ENCODE measurements at regions not wholly inside any gene's neighbourhood (a gene's known extent, or its start where the extent isn't known, plus 50 kb on each side); places are given as distances from the start of the nearest gene placed in this dataset.

DNA sequence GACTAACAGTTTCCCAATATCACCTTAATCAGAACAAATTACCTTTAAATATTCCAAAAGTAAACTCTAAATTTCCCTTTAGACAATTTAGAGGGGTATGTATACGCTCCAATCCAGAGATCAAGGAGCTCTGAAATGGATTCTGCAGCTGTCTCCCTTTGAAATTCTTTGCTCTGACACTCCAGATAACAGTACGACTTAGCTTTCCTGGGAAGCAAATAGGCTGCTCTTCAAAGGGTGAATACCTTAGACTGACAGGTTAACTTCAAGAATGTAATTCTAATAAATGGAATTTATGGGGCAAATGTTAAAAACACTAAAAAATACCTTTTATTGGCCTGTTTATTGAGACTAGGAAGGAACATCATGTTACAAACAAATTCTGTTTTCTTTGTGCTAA lies 357.2 kb downstream of the USP25 start:
- Mint-ChIP-seq H3K36me3 (ENCODE audit: low read depth) (no peaks in the 10 kb centered on the region), H3K27ac (no peak overlapping the region), H3K27me3 (ENCODE audit: low read depth) (no peaks in the 10 kb centered on the region), H3K4me3 (no peak overlapping the region), H3K4me1 (ENCODE audit: low read depth) (no peaks in the 10 kb centered on the region), H3K9me3 (no peaks in the 10 kb centered on the region)
- no peak for DNase-seq (ENCODE audit: low spot score)

- no peaks in the 10 kb centered on the region for H3K27me3 Mint-ChIP-seq (ENCODE audit: low read depth)
- H3K9me3 Mint-ChIP-seq: no peaks in the 10 kb centered on the region
- no peak overlapping the region for H3K4me3 Mint-ChIP-seq
- no peak for DNase-seq (ENCODE audit: low spot score)
- H3K27ac Mint-ChIP-seq: no peak overlapping the region
- H3K36me3 Mint-ChIP-seq (ENCODE audit: low read depth): no peaks in the 10 kb centered on the region
- H3K4me1 Mint-ChIP-seq (ENCODE audit: low read depth): no peaks in the 10 kb centered on the region
Observed at GRCh38 chr21:16087523-16087922, 357.7 kb downstream of the USP25 start.

DNA sequence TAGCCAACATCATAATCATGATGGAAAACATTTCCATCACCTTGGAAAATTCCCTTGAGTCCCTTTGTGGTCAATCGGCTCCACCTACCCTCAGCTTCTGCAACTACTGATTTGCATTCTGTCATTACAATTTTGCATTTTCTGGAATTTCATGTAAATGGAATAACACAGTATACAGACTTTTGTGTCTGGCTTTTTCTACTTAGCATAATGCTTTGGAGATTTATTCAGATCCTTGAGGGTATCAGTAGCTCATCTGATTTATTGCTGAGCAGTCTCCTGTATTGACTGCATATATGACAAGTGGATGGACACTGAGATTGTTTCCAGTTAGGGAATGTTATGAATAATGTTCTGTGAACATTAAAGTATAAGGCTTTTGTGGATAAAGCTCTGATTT lies 358.3 kb downstream of the USP25 start:
- H3K4me3 Mint-ChIP-seq: no peak overlapping the region
- H3K9me3 Mint-ChIP-seq: no peaks in the 10 kb centered on the region
- H3K27ac Mint-ChIP-seq: no peak overlapping the region
- DNase-seq (ENCODE audit: low spot score): no peak
- no peaks in the 10 kb centered on the region for H3K36me3 Mint-ChIP-seq (ENCODE audit: low read depth)
- no peaks in the 10 kb centered on the region for H3K27me3 Mint-ChIP-seq (ENCODE audit: low read depth)
- H3K4me1 Mint-ChIP-seq (ENCODE audit: low read depth): no peaks in the 10 kb centered on the region

GRCh38 chr21:16095005-16095404 lies 365.2 kb downstream of the USP25 start:
- Mint-ChIP-seq H3K4me3 (no peak overlapping the region), H3K9me3 (no peaks in the 10 kb centered on the region), H3K4me1 (ENCODE audit: low read depth) (no peaks in the 10 kb centered on the region), H3K27me3 (ENCODE audit: low read depth) (no peaks in the 10 kb centered on the region), H3K27ac (no peak overlapping the region), H3K36me3 (ENCODE audit: low read depth) (no peaks in the 10 kb centered on the region)
- DNase-seq (ENCODE audit: low spot score): no peak

GRCh38 chr21:16096988-16097387 lies 367.2 kb downstream of the USP25 start:
- Mint-ChIP-seq H3K4me3 (no peak overlapping the region), H3K27me3 (ENCODE audit: low read depth) (no peaks in the 10 kb centered on the region), H3K4me1 (ENCODE audit: low read depth) (no peaks in the 10 kb centered on the region)

GRCh38 chr21:16102113-16102512 lies 372.3 kb downstream of the USP25 start:
- Mint-ChIP-seq H3K36me3 (ENCODE audit: low read depth) (no peaks in the 10 kb centered on the region), H3K9me3 (no peaks in the 10 kb centered on the region), H3K4me3 (no peak overlapping the region), H3K27me3 (ENCODE audit: low read depth) (no peaks in the 10 kb centered on the region), H3K27ac (no peak overlapping the region), H3K4me1 (ENCODE audit: low read depth) (no peaks in the 10 kb centered on the region)
- no peak for DNase-seq (ENCODE audit: low spot score)

More at GRCh38 chr21:16096988-16097387, 367.2 kb downstream of the USP25 start:
- Mint-ChIP-seq H3K9me3 (no peaks in the 10 kb centered on the region), H3K36me3 (ENCODE audit: low read depth) (no peaks in the 10 kb centered on the region), H3K27ac (no peak overlapping the region)
- no peak for DNase-seq (ENCODE audit: low spot score)

DNA sequence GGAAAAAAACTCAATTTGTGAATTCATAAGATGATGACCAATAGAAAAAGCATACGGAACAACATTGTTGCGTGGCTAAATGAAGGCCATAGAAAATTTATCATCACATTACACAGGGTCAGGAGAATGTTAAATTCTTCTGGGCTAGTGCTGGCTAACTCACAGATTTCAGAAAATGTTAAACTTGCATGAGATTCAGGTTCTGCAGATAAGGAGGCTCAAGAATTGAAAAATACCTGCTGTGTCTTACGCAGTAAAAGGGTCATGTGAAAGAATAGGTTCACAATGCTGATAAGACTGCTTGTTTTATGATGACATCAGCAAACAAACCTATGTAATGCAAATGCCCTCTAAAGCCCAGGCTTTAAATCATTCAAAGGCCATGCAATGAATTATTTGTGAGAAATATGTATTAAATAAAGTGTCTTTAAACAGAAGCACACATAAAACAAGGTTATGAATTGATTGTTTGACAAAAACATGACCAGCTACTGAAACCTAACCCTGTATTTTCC lies 378.8 kb downstream of the USP25 start:
- H3K27ac Mint-ChIP-seq: no peak overlapping the region
- no peaks in the 10 kb centered on the region for H3K36me3 Mint-ChIP-seq (ENCODE audit: low read depth)
- H3K27me3 Mint-ChIP-seq (ENCODE audit: low read depth): no peaks in the 10 kb centered on the region
- no peak for DNase-seq (ENCODE audit: low spot score)
- H3K4me1 Mint-ChIP-seq (ENCODE audit: low read depth): no peaks in the 10 kb centered on the region
- no peak overlapping the region for H3K4me3 Mint-ChIP-seq
- H3K9me3 Mint-ChIP-seq: no peaks in the 10 kb centered on the region

GRCh38 chr21:16113052-16113715 lies 383.4 kb downstream of the USP25 start:
- no peak overlapping the region for H3K27ac Mint-ChIP-seq
- no peaks in the 10 kb centered on the region for H3K27me3 Mint-ChIP-seq (ENCODE audit: low read depth)
- no peaks in the 10 kb centered on the region for H3K4me1 Mint-ChIP-seq (ENCODE audit: low read depth)
- H3K9me3 Mint-ChIP-seq: no peaks in the 10 kb centered on the region
- no peak for DNase-seq (ENCODE audit: low spot score)
- H3K36me3 Mint-ChIP-seq (ENCODE audit: low read depth): no peaks in the 10 kb centered on the region
- H3K4me3 Mint-ChIP-seq: no peak overlapping the region

GRCh38 chr21:16115461-16115860 lies 385.7 kb downstream of the USP25 start:
- Mint-ChIP-seq H3K27ac (no peak overlapping the region), H3K4me1 (ENCODE audit: low read depth) (no peaks in the 10 kb centered on the region), H3K36me3 (ENCODE audit: low read depth) (no peaks in the 10 kb centered on the region), H3K4me3 (no peak overlapping the region), H3K27me3 (ENCODE audit: low read depth) (no peaks in the 10 kb centered on the region), H3K9me3 (no peaks in the 10 kb centered on the region)
- no peak for DNase-seq (ENCODE audit: low spot score)

GRCh38 chr21:16116069-16116468 lies 386.3 kb downstream of the USP25 start:
- no peaks in the 10 kb centered on the region for H3K9me3 Mint-ChIP-seq
- H3K36me3 Mint-ChIP-seq (ENCODE audit: low read depth): no peaks in the 10 kb centered on the region
- H3K4me3 Mint-ChIP-seq: no peak overlapping the region
- H3K27me3 Mint-ChIP-seq (ENCODE audit: low read depth): no peaks in the 10 kb centered on the region
- no peaks in the 10 kb centered on the region for H3K4me1 Mint-ChIP-seq (ENCODE audit: low read depth)
- no peak overlapping the region for H3K27ac Mint-ChIP-seq
- DNase-seq (ENCODE audit: low spot score): no peak

- H3K9me3 Mint-ChIP-seq: no peaks in the 10 kb centered on the region
- no peaks in the 10 kb centered on the region for H3K4me1 Mint-ChIP-seq (ENCODE audit: low read depth)
- H3K27me3 Mint-ChIP-seq (ENCODE audit: low read depth): no peaks in the 10 kb centered on the region
- no peak overlapping the region for H3K27ac Mint-ChIP-seq
- no peaks in the 10 kb centered on the region for H3K36me3 Mint-ChIP-seq (ENCODE audit: low read depth)
- no peak for DNase-seq (ENCODE audit: low spot score)
- H3K4me3 Mint-ChIP-seq: no peak overlapping the region
Observed at GRCh38 chr21:16116798-16117197, 387.0 kb downstream of the USP25 start.

DNA sequence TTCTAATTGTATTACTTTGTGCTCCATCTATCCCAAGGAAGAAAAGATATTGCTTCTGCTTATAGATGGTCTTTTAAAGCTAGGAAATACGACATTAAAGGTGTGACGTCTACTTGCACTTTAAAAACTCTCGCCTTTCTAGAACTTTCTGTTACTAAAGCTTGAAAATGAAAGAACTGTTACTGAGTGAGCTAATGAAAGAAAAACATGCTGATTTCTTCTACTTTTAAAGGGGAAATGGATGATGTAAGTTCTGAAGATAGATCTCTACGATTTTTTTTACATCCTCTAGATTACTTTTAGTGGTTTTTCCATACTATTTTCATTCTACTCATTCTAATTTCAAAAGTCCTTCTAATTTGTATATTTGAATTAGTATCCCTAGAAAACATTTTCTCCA lies 387.5 kb downstream of the USP25 start:
- H3K4me3 Mint-ChIP-seq: no peak overlapping the region
- no peaks in the 10 kb centered on the region for H3K36me3 Mint-ChIP-seq (ENCODE audit: low read depth)
- H3K9me3 Mint-ChIP-seq: no peaks in the 10 kb centered on the region
- H3K4me1 Mint-ChIP-seq (ENCODE audit: low read depth): no peaks in the 10 kb centered on the region
- no peak overlapping the region for H3K27ac Mint-ChIP-seq
- H3K27me3 Mint-ChIP-seq (ENCODE audit: low read depth): no peaks in the 10 kb centered on the region
- no peak for DNase-seq (ENCODE audit: low spot score)

DNA sequence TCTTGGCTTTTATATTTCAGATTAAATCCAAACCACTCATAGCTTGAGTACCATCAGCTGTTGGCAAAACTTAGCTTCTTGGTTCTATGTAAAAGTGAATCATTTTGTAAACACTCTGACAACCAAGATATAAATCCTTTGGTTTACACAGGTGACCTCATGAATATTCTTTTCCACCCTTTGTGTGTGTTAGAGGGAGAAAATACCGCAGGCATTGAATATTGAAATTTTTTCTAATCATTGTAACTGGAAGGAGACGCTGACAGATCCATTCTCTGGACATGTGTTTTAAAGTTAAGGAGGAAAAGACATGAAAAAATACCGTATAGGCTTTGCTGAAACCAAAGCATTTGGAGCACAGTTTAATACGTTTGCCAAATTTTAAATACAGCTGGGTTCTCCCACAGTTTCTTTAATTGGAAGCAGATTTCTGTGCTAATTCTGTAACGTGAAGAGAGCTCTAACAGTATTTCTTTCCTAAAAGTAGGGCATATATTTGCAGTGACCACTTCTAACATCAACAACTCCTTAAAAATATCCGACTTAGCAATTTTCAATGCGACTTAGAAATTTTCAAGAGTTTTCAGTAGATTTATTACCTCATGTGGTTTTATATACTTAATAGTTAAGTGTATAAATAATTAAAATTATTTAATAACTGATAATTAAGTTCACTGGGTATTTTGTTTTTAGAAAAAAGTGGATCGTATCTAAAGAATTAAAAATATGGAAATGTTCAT lies 388.2 kb downstream of the USP25 start:
- Mint-ChIP-seq H3K27me3 (ENCODE audit: low read depth) (no peaks in the 10 kb centered on the region), H3K4me1 (ENCODE audit: low read depth) (no peaks in the 10 kb centered on the region), H3K9me3 (no peaks in the 10 kb centered on the region), H3K27ac (no peak overlapping the region), H3K4me3 (no peak overlapping the region), H3K36me3 (ENCODE audit: low read depth) (no peaks in the 10 kb centered on the region)
- DNase-seq (ENCODE audit: low spot score): no peak

GRCh38 chr21:16124378-16125138 lies 394.8 kb downstream of the USP25 start:
- no peaks in the 10 kb centered on the region for H3K4me1 Mint-ChIP-seq (ENCODE audit: low read depth)
- DNase-seq (ENCODE audit: low spot score): no peak

More at GRCh38 chr21:16124378-16125138, 394.8 kb downstream of the USP25 start:
- Mint-ChIP-seq H3K9me3 (peaks cover 1% of the 10 kb centered on the region), H3K27ac (no peak overlapping the region), H3K4me3 (no peak overlapping the region), H3K36me3 (ENCODE audit: low read depth) (no peaks in the 10 kb centered on the region), H3K27me3 (ENCODE audit: low read depth) (no peaks in the 10 kb centered on the region)
